Chondrocyte (in vitro differentiated cells): ENCODE measurements at regions not wholly inside any gene's neighbourhood (a gene's known extent, or its start where the extent isn't known, plus 50 kb on each side); places are given as distances from the start of the nearest gene placed in this dataset.

Source experiments
- DNase-seq: peaks from one replicate; pipeline ENCODE4 v3.0.0; 2021; ENCODE audit warnings: mixed read lengths, low spot score
- H3K27ac Mint-ChIP-seq: one replicate; pipeline ENCODE4 v1.8.0; 2021; ENCODE audit warnings: mild to moderate bottlenecking, moderate library complexity, mixed read lengths; ENCODE audit not compliant: unreplicated experiment
- H3K27me3 Mint-ChIP-seq: 2 replicates; pipeline ENCODE4 v1.8.0; 2021; ENCODE audit warnings: low read depth, mixed read lengths
- H3K36me3 Mint-ChIP-seq: 2 replicates; pipeline ENCODE4 v1.8.0; 2021; ENCODE audit warnings: low read depth, mixed read lengths
- H3K4me1 Mint-ChIP-seq: 2 replicates; pipeline ENCODE4 v1.8.0; 2021; ENCODE audit warnings: low read depth, mild to moderate bottlenecking, mixed read lengths
- H3K4me3 Mint-ChIP-seq: one replicate; pipeline ENCODE4 v1.8.0; 2021; ENCODE audit warnings: mild to moderate bottlenecking, moderate library complexity, mixed read lengths; ENCODE audit not compliant: unreplicated experiment
- H3K9me3 Mint-ChIP-seq: 2 replicates; pipeline ENCODE4 v1.8.0; 2021; ENCODE audit warnings: low read depth, mixed read lengths
- CTCF ChIP-seq: fragments of 200-600 bp; sonication (generic); IDR thresholded peaks from 2 replicates; pipeline ENCODE4 v1.5.0; 2021; ENCODE audit warnings: antibody characterized with exemption, mild to moderate bottlenecking, moderate library complexity

DNA sequence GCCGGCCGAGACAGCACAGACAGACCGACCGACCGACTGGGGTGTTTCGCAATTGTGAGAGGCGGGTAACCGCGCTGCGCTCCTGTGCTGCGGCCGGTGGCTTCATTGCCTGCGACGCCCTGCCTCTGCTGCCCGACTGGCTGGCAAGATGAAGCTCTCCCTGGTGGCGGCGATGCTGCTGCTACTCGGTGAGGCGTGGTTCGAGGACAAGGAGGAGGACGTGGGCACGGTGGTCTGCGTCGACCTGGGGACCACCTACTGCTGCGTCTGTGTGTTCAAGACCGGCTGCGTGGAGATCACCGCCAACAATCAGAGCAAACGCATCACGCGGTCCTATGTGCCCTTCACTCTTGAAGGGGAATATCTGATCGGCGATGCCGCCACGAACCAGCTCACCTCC is 565.7 kb upstream of the SMIM31 start:
- Mint-ChIP-seq H3K27me3 (no peaks in the 10 kb centered on the region), H3K36me3 (no peaks in the 10 kb centered on the region), H3K27ac (no peak overlapping the region), H3K4me1 (no peaks in the 10 kb centered on the region), H3K4me3 (no peak overlapping the region), H3K9me3 (no peaks in the 10 kb centered on the region)
- DNase-seq: peak; percentile 86
- TF ChIP-seq CTCF: no peak

- no peaks in the 10 kb centered on the region for H3K36me3 Mint-ChIP-seq
- no peak overlapping the region for H3K27ac Mint-ChIP-seq
- H3K4me3 Mint-ChIP-seq: no peak overlapping the region
- H3K27me3 Mint-ChIP-seq: no peaks in the 10 kb centered on the region
- no peak for DNase-seq
- no peak for TF ChIP-seq CTCF
- no peaks in the 10 kb centered on the region for H3K4me1 Mint-ChIP-seq
- no peaks in the 10 kb centered on the region for H3K9me3 Mint-ChIP-seq
Measured at GRCh38 chr4:164192844-164193243, 561.1 kb upstream of the SMIM31 start.

DNA sequence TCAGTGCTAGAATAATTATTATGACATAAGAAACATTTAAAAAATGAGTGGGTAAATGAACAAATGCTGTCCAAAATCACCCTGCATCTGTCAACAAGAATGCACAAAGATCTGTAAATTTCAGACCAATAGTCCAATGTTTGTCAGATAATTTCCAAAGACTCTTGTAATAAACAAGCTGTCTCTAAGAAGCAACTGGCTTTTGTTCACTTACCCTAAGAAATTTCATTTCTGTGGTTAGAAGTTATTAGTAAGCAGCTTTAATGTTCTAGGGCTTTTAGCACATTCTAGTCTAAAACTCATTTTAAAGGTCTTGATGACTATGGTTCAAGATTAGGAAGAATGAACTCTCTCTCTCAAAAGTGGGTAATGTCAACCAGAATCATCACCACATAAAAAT is 560.3 kb upstream of the SMIM31 start:
- Mint-ChIP-seq H3K27ac (no peak overlapping the region), H3K27me3 (no peaks in the 10 kb centered on the region), H3K36me3 (no peaks in the 10 kb centered on the region), H3K4me1 (no peaks in the 10 kb centered on the region), H3K9me3 (no peaks in the 10 kb centered on the region), H3K4me3 (no peak overlapping the region)
- no peak for DNase-seq
- TF ChIP-seq CTCF: no peak

DNA sequence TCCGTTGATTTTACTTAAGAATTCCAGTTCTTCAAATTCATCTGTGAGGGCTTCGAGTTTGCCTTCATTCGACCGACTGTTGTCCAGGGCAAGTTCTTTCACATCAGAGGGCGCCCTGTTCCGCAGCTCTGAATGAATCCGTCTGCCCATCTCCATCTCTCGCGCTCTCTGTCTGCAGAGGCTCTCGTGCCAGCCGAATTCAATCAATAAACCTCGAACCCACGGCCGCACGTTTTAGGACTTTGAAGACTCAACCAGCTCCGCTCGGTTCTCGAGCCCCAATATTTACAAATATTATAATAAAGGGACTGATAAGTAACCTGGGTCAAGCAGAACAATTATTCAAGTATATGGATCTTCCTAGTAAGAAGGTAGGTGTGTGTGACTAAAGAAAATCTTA is 556.4 kb upstream of the SMIM31 start:
- no peak overlapping the region for H3K4me3 Mint-ChIP-seq
- no peak for DNase-seq
- no peak overlapping the region for H3K27ac Mint-ChIP-seq
- H3K27me3 Mint-ChIP-seq: no peaks in the 10 kb centered on the region
- H3K9me3 Mint-ChIP-seq: no peaks in the 10 kb centered on the region
- no peaks in the 10 kb centered on the region for H3K36me3 Mint-ChIP-seq
- H3K4me1 Mint-ChIP-seq: peaks cover 12% of the 10 kb centered on the region
- TF ChIP-seq CTCF: no peak

GRCh38 chr4:164203476-164203875 is 550.5 kb upstream of the SMIM31 start:
- Mint-ChIP-seq H3K27me3 (no peaks in the 10 kb centered on the region), H3K36me3 (no peaks in the 10 kb centered on the region), H3K4me1 (peaks cover 33% of the 10 kb centered on the region), H3K4me3 (no peak overlapping the region), H3K27ac (peak overlapping the region; percentile 85), H3K9me3 (no peaks in the 10 kb centered on the region)
- no peak for TF ChIP-seq CTCF
- no peak for DNase-seq
